Vagina (tissue), 2 donors: ENCODE measurements at regions not wholly inside any gene's neighbourhood (a gene's known extent, or its start where the extent isn't known, plus 50 kb on each side); places are given as distances from the start of the nearest gene placed in this dataset.
"Not testable (repeated sequence)": the region's sequence is repeated elsewhere in the genome, so short reads cannot be mapped to it uniquely, and the experiment has no call there.

Experiments used
- DNase-seq, 2 donors: peaks; one replicate each; pipeline ENCODE4 v3.0.0-alpha.2; 2017; ENCODE audit errors: extremely low spot score in 2 of 2
- H3K27ac ChIP-seq: fragments of 200-600 bp; sonication (generic); one replicate; pipeline ENCODE4 v1.5.1; 2019
- H3K27me3 ChIP-seq: fragments of 200-600 bp; sonication (generic); one replicate; pipeline ENCODE4 v1.5.1; 2019
- H3K36me3 ChIP-seq, 2 donors: fragments of 200-600 bp; sonication (generic); one replicate each; pipeline ENCODE4 v1.5.1; 2017 to 2019
- H3K4me1 ChIP-seq: fragments of 200-600 bp; sonication (generic); one replicate; pipeline ENCODE4 v1.5.1; 2019
- H3K4me3 ChIP-seq, 2 donors: fragments of 200-600 bp; sonication (generic); 1 replicate in 1 of 2; 2 replicates in 1 of 2; pipeline ENCODE4 v1.5.1; 2016 to 2019
- H3K9me3 ChIP-seq: fragments of 200-600 bp; sonication (generic); one replicate; pipeline ENCODE4 v1.5.1; 2019
- CTCF ChIP-seq, 3 experiments: fragments of 450-650 bp in 2 of 3; fragments of 200-600 bp in 1 of 3; sonication (generic) in 1 of 3; IDR thresholded peaks; one replicate each; pipeline ENCODE4 v1.5.1; 2017 to 2019; ENCODE audit warnings: antibody characterized with exemption in 3 of 3, mild to moderate bottlenecking in 2 of 3, moderate library complexity in 2 of 3
- POLR2A ChIP-seq, 2 donors: fragments of 450-650 bp; IDR thresholded peaks; one replicate each; pipeline ENCODE4 v1.6.1; 2017; ENCODE audit warnings: antibody characterized with exemption in 2 of 2, mild to moderate bottlenecking in 2 of 2, moderate library complexity in 2 of 2
- POLR2AphosphoS5 ChIP-seq, 2 donors: sonication (generic); formaldehyde crosslinking; IDR thresholded peaks; one replicate each; pipeline ENCODE4 v1.9.0; 2017; ENCODE audit warnings: antibody characterized with exemption in 2 of 2, mild to moderate bottlenecking in 2 of 2, low read depth in 1 of 2; ENCODE audit not compliant: insufficient read depth in 1 of 2
- intact Hi-C: fragments of 100-400 bp; cut with DNase I; formaldehyde crosslinking; loops from one replicate; pipeline ENCODE4 v1.15.1; 2023

GRCh38 chr2:209160800-209161588 lies 262.9 kb upstream of the MAP2 start:
- no peaks in the 10 kb centered on the region for H3K4me1 ChIP-seq
- H3K27ac ChIP-seq, result no peak overlapping the region
- no peak for DNase-seq
- H3K36me3 ChIP-seq, result no peaks in the 10 kb centered on the region
- H3K4me3 ChIP-seq, result no peak overlapping the region
- TF ChIP-seq POLR2A (IDR thresholded peaks at IDR 0.05) (no peak), CTCF (IDR thresholded peaks at IDR 0.05) (no peak), POLR2AphosphoS5 (IDR thresholded peaks at IDR 0.05; ENCODE audit: insufficient read depth in 1 of 2, low read depth in 1 of 2) (no peak)
- no peaks in the 10 kb centered on the region for H3K27me3 ChIP-seq
- intact Hi-C loops, result no loop called here
- no peaks in the 10 kb centered on the region for H3K9me3 ChIP-seq

- no peaks in the 10 kb centered on the region for H3K36me3 ChIP-seq
- no peaks in the 10 kb centered on the region for H3K4me1 ChIP-seq
- no peaks in the 10 kb centered on the region for H3K9me3 ChIP-seq
- no peak overlapping the region for H3K27ac ChIP-seq
- no peak for DNase-seq
- intact Hi-C loops, result no loop called here
- TF ChIP-seq CTCF (IDR thresholded peaks at IDR 0.05), result no peak
- TF ChIP-seq POLR2A (IDR thresholded peaks at IDR 0.05), result no peak
- no peak for TF ChIP-seq POLR2AphosphoS5 (IDR thresholded peaks at IDR 0.05; ENCODE audit: insufficient read depth in 1 of 2, low read depth in 1 of 2)
- no peak overlapping the region for H3K4me3 ChIP-seq
- no peaks in the 10 kb centered on the region for H3K27me3 ChIP-seq
Measured at GRCh38 chr2:209162129-209162528, 261.7 kb upstream of the MAP2 start.

- no peak for DNase-seq
- intact Hi-C loops, result no loop called here
- no peaks in the 10 kb centered on the region for H3K4me1 ChIP-seq
- no peaks in the 10 kb centered on the region for H3K9me3 ChIP-seq
- no peaks in the 10 kb centered on the region for H3K27me3 ChIP-seq
- TF ChIP-seq POLR2A (IDR thresholded peaks at IDR 0.05), result no peak
- TF ChIP-seq POLR2AphosphoS5 (IDR thresholded peaks at IDR 0.05; ENCODE audit: insufficient read depth in 1 of 2, low read depth in 1 of 2), result no peak
- TF ChIP-seq CTCF (IDR thresholded peaks at IDR 0.05), result no peak
- H3K36me3 ChIP-seq, result no peaks in the 10 kb centered on the region
- H3K4me3 ChIP-seq, result no peak overlapping the region
- no peak overlapping the region for H3K27ac ChIP-seq
Measured at GRCh38 chr2:209181984-209182383, 241.9 kb upstream of the MAP2 start.

- H3K27me3 ChIP-seq, H3K9me3 ChIP-seq, H3K4me3 ChIP-seq, DNase-seq, H3K27ac ChIP-seq, intact Hi-C loops, H3K36me3 ChIP-seq, H3K4me1 ChIP-seq: not testable (repeated sequence)
Measured at GRCh38 chr2:209186886-209187285, 237.0 kb upstream of the MAP2 start.

GRCh38 chr2:209189893-209190292 lies 234.0 kb upstream of the MAP2 start:
- TF ChIP-seq POLR2AphosphoS5 (IDR thresholded peaks at IDR 0.05; ENCODE audit: insufficient read depth in 1 of 2, low read depth in 1 of 2) (no peak), POLR2A (IDR thresholded peaks at IDR 0.05) (no peak), CTCF (IDR thresholded peaks at IDR 0.05) (no peak)

More at GRCh38 chr2:209189893-209190292, 234.0 kb upstream of the MAP2 start:
- intact Hi-C loops, result no loop called here
- H3K27me3 ChIP-seq, result no peaks in the 10 kb centered on the region
- DNase-seq, result no peak
- no peaks in the 10 kb centered on the region for H3K4me1 ChIP-seq
- no peak overlapping the region for H3K4me3 ChIP-seq
- H3K9me3 ChIP-seq, result no peaks in the 10 kb centered on the region
- H3K36me3 ChIP-seq, result no peaks in the 10 kb centered on the region
- no peak overlapping the region for H3K27ac ChIP-seq
